GM12872 (cell line): ENCODE measurements at regions not wholly inside any gene's neighbourhood (a gene's known extent, or its start where the extent isn't known, plus 50 kb on each side); places are given as distances from the start of the nearest gene placed in this dataset.
A peak's percentile ranks its signal among the peaks of the same experiment; 100 is the strongest.

Source experiments
- CTCF ChIP-seq: IDR thresholded peaks from 3 replicates; pipeline ENCODE4 v1.5.1; 2011; ENCODE audit warnings: low read depth, mild to moderate bottlenecking, low read length, moderate library complexity; ENCODE audit not compliant: insufficient read depth

- TF ChIP-seq CTCF, result no peak
Observed at GRCh38 chr22:27626675-27627443, 174.7 kb downstream of the MN1 start.

- TF ChIP-seq CTCF, result 0 out of 3 replicates have a peak, but pooled peaks have one; percentile 8
Observed at GRCh38 chr22:27627444-27627833, 174.1 kb downstream of the MN1 start.

- no peak for TF ChIP-seq CTCF
Observed at GRCh38 chr22:27627901-27628300, 173.7 kb downstream of the MN1 start.

- TF ChIP-seq CTCF, result no peak
Observed at GRCh38 chr22:27628341-27628740, 173.2 kb downstream of the MN1 start.

- no peak for TF ChIP-seq CTCF
Observed at GRCh38 chr22:27628891-27629631, 172.5 kb downstream of the MN1 start.

- TF ChIP-seq CTCF, result no peak
Observed at GRCh38 chr22:27629908-27630673, 171.5 kb downstream of the MN1 start.

GRCh38 chr22:27630754-27631153, 170.8 kb downstream of the MN1 start:
- no peak for TF ChIP-seq CTCF
